A673 (cell line): ENCODE measurements at regions not wholly inside any gene's neighbourhood (a gene's known extent, or its start where the extent isn't known, plus 50 kb on each side); places are given as distances from the start of the nearest gene placed in this dataset.
"Not testable (repeated sequence)": the region's sequence is repeated elsewhere in the genome, so short reads cannot be mapped to it uniquely, and the experiment has no call there.

ENCODE experiments used
- BruUV-seq: library from RNA; stranded (reverse); fragments of 400-500 nt; replicated peaks from 2 replicates; lab custom pipeline; 2021; lab: Mats Ljungman, UMichigan
- CTCF ChIA-PET: fragments of 300-600 bp; sonication (Branson Sonifier 250); formaldehyde crosslinking; loops from one replicate; lab custom pipeline; 2022; ENCODE audit warnings: antibody characterized with exemption; lab: Charles Lee
- POLR2A ChIA-PET: fragments of 300-600 bp; sonication (Branson Sonifier 250); formaldehyde crosslinking; loops from one replicate; lab custom pipeline; 2022; ENCODE audit warnings: antibody characterized with exemption; ENCODE audit not compliant: low non-redundant PET; lab: Charles Lee
- DNase-seq: peaks from one replicate; pipeline ENCODE4 v3.0.0-alpha.2; 2015; ENCODE audit warnings: low spot score
- H3K27ac ChIP-seq: fragments of 200-600 bp; sonication (generic); 2 replicates; pipeline ENCODE4 v1.5.1; 2016; ENCODE audit warnings: mixed run types, low read depth, mild to moderate bottlenecking, mixed read lengths, antibody characterized with exemption, low read length; ENCODE audit not compliant: poor library complexity, severe bottlenecking
- H3K27me3 ChIP-seq: fragments of 200-600 bp; sonication (generic); replicated peaks from 2 replicates; pipeline ENCODE4 v1.6.1; 2017; ENCODE audit warnings: mixed run types, low read depth, mild to moderate bottlenecking, mixed read lengths, antibody characterized with exemption, low read length; ENCODE audit not compliant: insufficient read depth, poor library complexity
- H3K36me3 ChIP-seq: fragments of 200-600 bp; sonication (generic); 2 replicates; pipeline ENCODE4 v1.6.1; 2016; ENCODE audit warnings: mixed run types, mild to moderate bottlenecking, mixed read lengths, antibody characterized with exemption, low read length; ENCODE audit not compliant: insufficient read depth, poor library complexity, severe bottlenecking
- H3K4me1 ChIP-seq: fragments of 200-600 bp; sonication (generic); 2 replicates; pipeline ENCODE4 v1.6.1; 2017; ENCODE audit warnings: mixed run types, mild to moderate bottlenecking, mixed read lengths, antibody characterized with exemption, low read length; ENCODE audit not compliant: insufficient read depth, poor library complexity, severe bottlenecking
- H3K4me3 ChIP-seq: fragments of 200-600 bp; sonication (generic); 2 replicates; pipeline ENCODE4 v1.5.1; 2016; ENCODE audit warnings: low read depth, mixed run types, mild to moderate bottlenecking, mixed read lengths, low read length; ENCODE audit not compliant: poor library complexity, severe bottlenecking
- H3K9me3 ChIP-seq: fragments of 200-600 bp; sonication (generic); 2 replicates; pipeline ENCODE4 v1.6.1; 2016; ENCODE audit warnings: mixed run types, low read depth, mild to moderate bottlenecking, mixed read lengths, antibody characterized with exemption, low read length; ENCODE audit not compliant: poor library complexity, severe bottlenecking
- EZH2 ChIP-seq: fragments of 200-600 bp; sonication (generic); IDR thresholded peaks from 2 replicates; pipeline ENCODE4 v1.6.1; 2017; ENCODE audit warnings: borderline replicate concordance, low read depth, mild to moderate bottlenecking, mixed read lengths, antibody characterized with exemption, low read length; ENCODE audit not compliant: poor library complexity, severe bottlenecking
- intact Hi-C: fragments of 100-400 bp; cut with micrococcal nuclease; formaldehyde crosslinking; loops from one replicate; pipeline ENCODE4 v1.10.0; 2022; ENCODE audit not compliant: unreplicated experiment
- TF ChIP-seq, protein P1 (sequence below): fragments of 300-800, 200-600 bp; sonication (generic); conservative IDR thresholded peaks from 2 replicates; pipeline ENCODE4 v1.5.1; 2017; ENCODE audit warnings: low read depth, mild to moderate bottlenecking, antibody characterized with exemption, low read length, moderate library complexity, mixed read lengths

DNA sequence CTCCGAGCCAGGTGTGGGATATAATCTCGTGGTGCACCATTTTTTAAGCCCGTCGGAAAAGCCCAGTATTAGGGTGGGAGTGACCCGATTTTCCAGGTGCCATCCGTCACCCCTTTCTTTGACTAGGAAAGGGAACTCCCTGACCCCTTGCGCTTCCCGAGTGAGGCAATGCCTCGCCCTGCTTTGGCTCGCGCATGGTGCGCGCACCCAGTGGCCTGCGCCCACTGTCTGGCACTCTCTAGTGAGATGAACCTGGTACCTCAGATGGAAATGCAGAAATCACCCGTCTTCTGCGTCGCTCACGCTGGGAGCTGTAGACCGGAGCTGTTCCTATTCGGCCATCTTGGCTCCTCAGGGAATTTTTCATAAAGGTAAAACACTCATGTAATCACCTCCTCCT is 63.9 kb downstream of the RWDD3 start:
- H3K27ac ChIP-seq, H3K27me3 ChIP-seq, H3K9me3 ChIP-seq, DNase-seq, CTCF ChIA-PET, H3K36me3 ChIP-seq, intact Hi-C loops, H3K4me3 ChIP-seq, BruUV-seq: not testable (repeated sequence)
- POLR2A ChIA-PET = interaction anchor here (0.6 kb wide), 1 partner anchor 12 kb away, joined by 3 read pairs; no protein-coding TSS in a partner anchor
- peaks cover 17% of the 10 kb centered on the region for H3K4me1 ChIP-seq

DNA sequence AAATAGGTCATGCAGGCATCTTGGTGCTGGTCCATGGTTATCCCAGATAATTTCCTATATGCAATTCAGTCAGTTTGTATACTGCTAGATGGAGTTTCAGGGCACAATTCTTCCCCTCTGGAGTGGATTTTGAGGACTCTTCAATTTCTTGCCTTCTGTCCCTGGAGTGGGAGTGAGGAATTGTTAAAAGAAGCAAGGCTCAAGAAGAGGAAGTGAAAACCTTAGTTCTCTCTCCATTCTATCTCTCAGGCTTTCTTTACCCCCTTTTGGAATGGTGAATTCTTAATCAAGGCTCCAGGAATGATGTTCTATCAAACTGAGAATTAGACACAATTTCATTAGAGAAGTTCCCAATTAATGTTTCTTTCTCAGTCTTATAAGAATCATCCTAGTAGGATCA is 67.1 kb downstream of the RWDD3 start:
- POLR2A ChIA-PET = no interaction called here
- Histone ChIP-seq H3K4me3 (no peak overlapping the region), H3K9me3 (no peaks in the 10 kb centered on the region), H3K27me3 (no peaks in the 10 kb centered on the region), H3K4me1 (peaks cover 24% of the 10 kb centered on the region), H3K27ac (no peak overlapping the region), H3K36me3 (no peaks in the 10 kb centered on the region)
- DNase-seq = no peak
- no peak for TF ChIP-seq EZH2
- TF ChIP-seq, protein P1, sequence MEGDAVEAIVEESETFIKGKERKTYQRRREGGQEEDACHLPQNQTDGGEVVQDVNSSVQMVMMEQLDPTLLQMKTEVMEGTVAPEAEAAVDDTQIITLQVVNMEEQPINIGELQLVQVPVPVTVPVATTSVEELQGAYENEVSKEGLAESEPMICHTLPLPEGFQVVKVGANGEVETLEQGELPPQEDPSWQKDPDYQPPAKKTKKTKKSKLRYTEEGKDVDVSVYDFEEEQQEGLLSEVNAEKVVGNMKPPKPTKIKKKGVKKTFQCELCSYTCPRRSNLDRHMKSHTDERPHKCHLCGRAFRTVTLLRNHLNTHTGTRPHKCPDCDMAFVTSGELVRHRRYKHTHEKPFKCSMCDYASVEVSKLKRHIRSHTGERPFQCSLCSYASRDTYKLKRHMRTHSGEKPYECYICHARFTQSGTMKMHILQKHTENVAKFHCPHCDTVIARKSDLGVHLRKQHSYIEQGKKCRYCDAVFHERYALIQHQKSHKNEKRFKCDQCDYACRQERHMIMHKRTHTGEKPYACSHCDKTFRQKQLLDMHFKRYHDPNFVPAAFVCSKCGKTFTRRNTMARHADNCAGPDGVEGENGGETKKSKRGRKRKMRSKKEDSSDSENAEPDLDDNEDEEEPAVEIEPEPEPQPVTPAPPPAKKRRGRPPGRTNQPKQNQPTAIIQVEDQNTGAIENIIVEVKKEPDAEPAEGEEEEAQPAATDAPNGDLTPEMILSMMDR = no peak
- CTCF ChIA-PET = no interaction called here
- BruUV-seq = no TSS peak
- intact Hi-C loops = no loop called here

DNA sequence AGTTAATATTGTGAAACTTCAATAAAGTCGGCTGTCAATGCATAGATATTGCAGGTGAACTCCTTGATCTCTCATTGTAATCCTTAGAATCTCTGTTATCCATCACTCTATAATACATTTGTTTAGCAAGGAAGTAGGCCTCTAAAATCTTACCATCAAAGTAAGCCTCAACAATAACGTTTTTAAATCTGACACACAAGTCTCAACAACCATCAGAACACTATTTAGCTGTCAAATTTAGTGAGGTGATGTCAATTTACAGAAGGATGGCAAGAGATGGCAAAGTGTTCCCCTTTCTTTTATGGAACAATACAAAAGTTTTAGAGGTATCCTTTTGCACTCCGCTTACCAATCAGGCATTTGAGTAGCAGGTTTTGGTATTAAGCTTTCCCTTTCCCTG is 67.6 kb downstream of the RWDD3 start:
- Histone ChIP-seq H3K9me3 (no peaks in the 10 kb centered on the region), H3K4me1 (peaks cover 24% of the 10 kb centered on the region), H3K27me3 (no peaks in the 10 kb centered on the region), H3K27ac (peak overlapping the region; percentile 62), H3K36me3 (no peaks in the 10 kb centered on the region), H3K4me3 (no peak overlapping the region)
- intact Hi-C loops = no loop called here
- POLR2A ChIA-PET = no interaction called here
- TF ChIP-seq, protein P1 = no peak
- TF ChIP-seq EZH2 = no peak
- BruUV-seq = no TSS peak
- CTCF ChIA-PET = no interaction called here
- DNase-seq = peak; percentile 13

DNA sequence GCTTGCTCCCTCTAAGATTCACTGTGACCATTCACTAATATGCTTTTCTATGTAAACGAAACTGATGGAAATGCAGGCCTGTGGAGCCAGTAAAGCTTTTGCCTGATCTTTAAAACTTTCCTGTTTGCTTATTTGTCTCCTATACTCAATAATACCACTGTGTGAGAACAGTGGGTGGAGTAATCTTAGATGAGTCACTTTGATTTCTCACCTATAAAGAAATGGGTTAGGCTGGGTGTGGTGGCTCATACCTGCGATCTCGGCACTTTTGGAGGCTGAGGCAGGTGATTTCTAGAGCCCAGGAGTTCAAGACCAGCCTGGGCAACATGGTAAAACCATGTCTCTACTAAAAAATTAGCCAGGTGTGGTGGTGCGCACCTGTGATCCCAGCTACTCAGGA is 70.8 kb downstream of the RWDD3 start:
- CTCF ChIA-PET = no interaction called here
- DNase-seq = no peak
- H3K4me1 ChIP-seq = peaks cover 36% of the 10 kb centered on the region
- H3K27ac ChIP-seq = no peak overlapping the region
- TF ChIP-seq, protein P1 = no peak
- TF ChIP-seq EZH2 = no peak
- H3K27me3 ChIP-seq = no peaks in the 10 kb centered on the region
- no peaks in the 10 kb centered on the region for H3K9me3 ChIP-seq
- H3K4me3 ChIP-seq = no peak overlapping the region
- no peaks in the 10 kb centered on the region for H3K36me3 ChIP-seq
- intact Hi-C loops = no loop called here
- POLR2A ChIA-PET = no interaction called here
- no TSS peak for BruUV-seq
